Heart right ventricle (tissue), 16 donors: ENCODE measurements at regions not wholly inside any gene's neighbourhood (a gene's known extent, or its start where the extent isn't known, plus 50 kb on each side); places are given as distances from the start of the nearest gene placed in this dataset.
"Not testable (repeated sequence)": the region's sequence is repeated elsewhere in the genome, so short reads cannot be mapped to it uniquely, and the experiment has no call there.

Experiments used
- ATAC-seq, 8 donors: fragments of 200-7000 bp; cut with Tn5 transposase; one replicate each; pipeline ENCODE4 v1.9.1; 2020; ENCODE audit warnings: mild to moderate bottlenecking in 8 of 8, moderate library complexity in 8 of 8, moderate number of reproducible peaks in 1 of 8
- DNase-seq, 2 donors: peaks; one replicate each; pipeline ENCODE4 v3.0.0-alpha.2; 2020
- H3K27ac ChIP-seq, 10 donors: fragments of 200-600 bp; sonication (generic) in 2 of 10; one replicate each; pipeline versions ENCODE4 v1.5.0 to v1.8.0; 2020 to 2022; ENCODE audit warnings: mild to moderate bottlenecking in 3 of 10
- H3K27me3 ChIP-seq, 7 donors: fragments of 200-600 bp; one replicate each; pipeline ENCODE4 v1.8.0; 2021 to 2022; ENCODE audit warnings: mild to moderate bottlenecking in 2 of 7
- H3K36me3 ChIP-seq, 9 donors: fragments of 200-600 bp; sonication (generic) in 1 of 9; one replicate each; pipeline versions ENCODE4 v1.5.0 to v1.8.0; 2020 to 2022; ENCODE audit warnings: mild to moderate bottlenecking in 2 of 9
- H3K4me1 ChIP-seq, 9 donors: fragments of 200-600 bp; sonication (generic) in 1 of 9; one replicate each; pipeline versions ENCODE4 v1.5.0 to v1.8.0; 2020 to 2022; ENCODE audit warnings: mild to moderate bottlenecking in 4 of 9
- H3K4me3 ChIP-seq, 10 donors: fragments of 200-600 bp; sonication (generic) in 2 of 10; one replicate each; pipeline versions ENCODE4 v1.5.0 to v1.8.0; 2020 to 2022; ENCODE audit warnings: mild to moderate bottlenecking in 7 of 10, moderate library complexity in 2 of 10
- H3K9me3 ChIP-seq, 11 donors: fragments of 200-600 bp in 10 of 11; sonication (generic) in 2 of 11; one replicate each; pipeline versions ENCODE4 v1.5.0 to v1.8.0; 2013 to 2022; ENCODE audit warnings: mild to moderate bottlenecking in 2 of 11, control low read depth in 1 of 11, moderate library complexity in 1 of 11
- WGBS, 2 donors: extraction: QIAGEN DNeasy Blood & Tissue Kit; methylation state at CpG; one replicate each; pipeline ENCODE4 v1.1.7; 2013; ENCODE audit warnings: inconsistent platforms in 1 of 2; 5-methylcytosine and 5-hydroxymethylcytosine counted together
- intact Hi-C, 10 donors: fragments of 100-400 bp; cut with DNase I; formaldehyde crosslinking; loops; one replicate each; pipeline versions ENCODE4 v1.11.1 to v1.14.2; 2022
- TF ChIP-seq, protein P1 (sequence below), 9 donors: fragments of 200-600 bp; sonication (generic) in 2 of 9; IDR thresholded peaks; one replicate each; pipeline versions ENCODE4 v1.5.0 to v1.8.0; 2021 to 2022; ENCODE audit warnings: antibody characterized with exemption in 9 of 9, mild to moderate bottlenecking in 5 of 9, moderate library complexity in 1 of 9
- donor health status: Arrhythmogenic right ventricular cardiomyopathy.
- donor health status: ischemic (EF 13 %, LVEDD 7.1; RV severe dilation, severe dysfunction).
- donor health status: healthy with polysubstance abuse.
- donor health status: DM: no; HTN: yes; CAD: no.
- donor health status: DM: no; HTN: no; CAD: no.
- donor health status: ischemic (EF 25% LVEDD 6.9; RV normal size, moderate dysfunction).
- donor health status: ischemic (EF 25% LVEDD 5.7; RV mildly dilated, moderate dysfunction).
- donor health status: healthy.
- donor health status: DM: yes; HTN: yes; CAD: no.
- donor health status: Ischemic cardiomyopathy.
- donor health status: ischemic (EF 35%, LVEDD 5.7; RV mildly dilated, moderate dysfunction).
- donor health status: nonischemic (EF 11% LVEDD 7.7; RV severe dilation, severe dysfunction).
- donor health status: DM: yes; HTN: yes; CAD: no.
- donor health status: PGD.
- donor health status: ischemic (EF 29% LVEDD 5.4; RV normal size, mild dysfunction).
- donor health status: nonischemic (EF 23%, LVEDD 6.1; RV moderate dilation, normal function).

DNA sequence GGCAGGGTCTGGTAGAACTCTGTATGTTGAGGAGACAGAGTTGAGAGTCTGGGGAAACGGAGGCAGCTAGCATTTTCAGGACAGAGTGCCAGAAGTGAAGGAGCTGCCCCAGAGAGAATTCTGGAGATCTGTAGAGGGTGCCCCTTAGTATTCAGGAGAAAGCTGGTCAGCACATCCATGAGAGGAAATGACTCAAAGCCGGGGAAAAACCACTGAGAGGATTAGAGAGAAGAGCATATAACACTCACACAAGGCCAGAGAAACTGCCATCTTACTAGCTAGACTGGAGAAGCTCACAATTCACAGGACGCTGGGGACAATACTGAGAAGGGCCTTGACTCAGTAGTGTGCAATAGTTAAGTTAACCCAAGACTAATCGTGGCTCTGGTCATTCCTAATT is 75.7 kb upstream of the DPPA4 start:
- WGBS, 2 donors = 62 to 70% methylated on average over 4 of the region's 4 CpGs

GRCh38 chr3:109411547-109411946 is 74.2 kb upstream of the DPPA4 start:
- DNase-seq = no peak
- H3K4me1 ChIP-seq = no peaks in the 10 kb centered on the region
- H3K9me3 ChIP-seq = peaks cover 0 to 28% (median 0%) of the 10 kb centered on the region in 11 donors
- TF ChIP-seq, protein P1, sequence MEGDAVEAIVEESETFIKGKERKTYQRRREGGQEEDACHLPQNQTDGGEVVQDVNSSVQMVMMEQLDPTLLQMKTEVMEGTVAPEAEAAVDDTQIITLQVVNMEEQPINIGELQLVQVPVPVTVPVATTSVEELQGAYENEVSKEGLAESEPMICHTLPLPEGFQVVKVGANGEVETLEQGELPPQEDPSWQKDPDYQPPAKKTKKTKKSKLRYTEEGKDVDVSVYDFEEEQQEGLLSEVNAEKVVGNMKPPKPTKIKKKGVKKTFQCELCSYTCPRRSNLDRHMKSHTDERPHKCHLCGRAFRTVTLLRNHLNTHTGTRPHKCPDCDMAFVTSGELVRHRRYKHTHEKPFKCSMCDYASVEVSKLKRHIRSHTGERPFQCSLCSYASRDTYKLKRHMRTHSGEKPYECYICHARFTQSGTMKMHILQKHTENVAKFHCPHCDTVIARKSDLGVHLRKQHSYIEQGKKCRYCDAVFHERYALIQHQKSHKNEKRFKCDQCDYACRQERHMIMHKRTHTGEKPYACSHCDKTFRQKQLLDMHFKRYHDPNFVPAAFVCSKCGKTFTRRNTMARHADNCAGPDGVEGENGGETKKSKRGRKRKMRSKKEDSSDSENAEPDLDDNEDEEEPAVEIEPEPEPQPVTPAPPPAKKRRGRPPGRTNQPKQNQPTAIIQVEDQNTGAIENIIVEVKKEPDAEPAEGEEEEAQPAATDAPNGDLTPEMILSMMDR (IDR thresholded peaks at IDR 0.05) = no peak
- 67 to 88% methylated on average over 3 of the region's 3 CpGs for WGBS, 2 donors
- H3K27me3 ChIP-seq = no peaks in the 10 kb centered on the region
- H3K27ac ChIP-seq = no peak overlapping the region
- H3K4me3 ChIP-seq = no peak overlapping the region
- H3K36me3 ChIP-seq = no peaks in the 10 kb centered on the region
- intact Hi-C loops = no loop called here
- ATAC-seq = no peak

More for the DNA sequence above, 75.7 kb upstream of the DPPA4 start:
- no peak for ATAC-seq
- H3K9me3 ChIP-seq = peaks cover 0 to 26% (median 0%) of the 10 kb centered on the region in 11 donors
- H3K4me3 ChIP-seq = no peak overlapping the region
- no peaks in the 10 kb centered on the region for H3K36me3 ChIP-seq
- no peak overlapping the region for H3K27ac ChIP-seq
- H3K4me1 ChIP-seq = no peaks in the 10 kb centered on the region
- H3K27me3 ChIP-seq = no peaks in the 10 kb centered on the region
- TF ChIP-seq, protein P1 (IDR thresholded peaks at IDR 0.05) = no peak
- intact Hi-C loops = no loop called here
- DNase-seq = no peak

- H3K4me1 ChIP-seq = no peaks in the 10 kb centered on the region
- peaks cover 0 to 4% (median 0%) of the 10 kb centered on the region in 11 donors for H3K9me3 ChIP-seq
- H3K4me3 ChIP-seq = no peak overlapping the region
- TF ChIP-seq, protein P1 (IDR thresholded peaks at IDR 0.05) = no peak
- H3K27ac ChIP-seq = no peak overlapping the region
- no peaks in the 10 kb centered on the region for H3K36me3 ChIP-seq
- DNase-seq = no peak
- ATAC-seq = no peak
- no peaks in the 10 kb centered on the region for H3K27me3 ChIP-seq
- WGBS, 2 donors = 85 to 89% methylated on average over 3 of the region's 3 CpGs
- intact Hi-C loops = loop anchor here in 1 of 10 donors (10.0 kb wide), 1 partner anchor 112 kb away; no protein-coding TSS in a partner anchor
Observed at GRCh38 chr3:109396806-109397205, 59.5 kb upstream of the DPPA4 start.

DNA sequence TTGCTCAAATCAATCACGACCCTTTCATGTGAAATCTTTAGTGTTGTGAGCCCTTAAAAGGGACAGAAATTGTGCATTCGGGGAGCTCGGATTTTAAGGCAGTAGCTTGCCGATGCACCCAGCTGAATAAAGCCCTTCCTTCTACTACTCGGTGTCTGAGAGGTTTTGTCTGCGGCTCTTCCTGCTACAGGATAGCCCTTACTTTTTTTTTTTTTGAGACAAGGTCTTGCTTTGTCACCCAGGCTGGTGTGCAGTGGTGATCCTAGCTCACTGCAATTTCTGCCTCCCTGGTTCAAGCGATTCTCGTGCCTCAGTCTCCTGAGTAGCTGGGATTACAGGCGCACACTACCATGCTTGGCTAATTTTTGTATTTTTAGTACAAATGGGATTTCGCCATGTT is 56.4 kb upstream of the DPPA4 start:
- intact Hi-C loops = loop anchor here in 1 of 10 donors (10.0 kb wide), 1 partner anchor 109 kb away; no protein-coding TSS in a partner anchor

DNA sequence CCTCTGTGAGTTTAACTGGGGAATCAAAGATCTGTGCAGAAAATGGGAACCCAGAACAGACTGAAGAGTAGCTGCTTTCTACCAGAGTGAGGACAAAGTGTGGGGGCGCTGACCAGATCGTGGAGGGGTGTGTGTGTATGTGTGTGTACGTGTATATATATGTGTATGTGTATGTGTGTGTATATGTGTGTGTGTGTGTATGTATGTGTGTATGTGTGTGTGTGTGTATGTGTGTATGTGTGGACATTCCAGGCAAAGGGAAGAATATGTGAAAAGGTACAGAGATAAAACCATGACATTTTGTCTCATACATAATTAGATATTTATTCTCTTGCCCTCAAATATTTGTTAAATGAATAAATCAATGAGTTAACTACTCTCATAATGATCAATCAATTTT is 54.9 kb upstream of the DPPA4 start:
- WGBS, 2 donors = 86 to 87% methylated on average over 3 of the region's 3 CpGs
- H3K4me1 ChIP-seq = no peaks in the 10 kb centered on the region
- DNase-seq (no peak), ATAC-seq (no peak)
- TF ChIP-seq, protein P1 (IDR thresholded peaks at IDR 0.05) = no peak
- H3K4me3 ChIP-seq = no peak overlapping the region
- intact Hi-C loops = loop anchor here in 1 of 10 donors (10.0 kb wide), 1 partner anchor 107 kb away; no protein-coding TSS in a partner anchor
- H3K27me3 ChIP-seq = no peaks in the 10 kb centered on the region
- H3K36me3 ChIP-seq = no peaks in the 10 kb centered on the region
- H3K9me3 ChIP-seq = peaks cover 0 to 4% (median 0%) of the 10 kb centered on the region in 11 donors
- no peak overlapping the region for H3K27ac ChIP-seq

More for the DNA sequence above, 56.4 kb upstream of the DPPA4 start:
- H3K36me3 ChIP-seq, ATAC-seq, H3K4me3 ChIP-seq, H3K9me3 ChIP-seq, DNase-seq, H3K27ac ChIP-seq, H3K4me1 ChIP-seq, H3K27me3 ChIP-seq: not testable (repeated sequence)
- WGBS, 2 donors = 85 to 90% methylated on average over 9 of the region's 10 CpGs
